ENCODE measurements at regions not wholly inside any gene's neighbourhood (a gene's known extent, or its start where the extent isn't known, plus 50 kb on each side); places are given as distances from the start of the nearest gene placed in this dataset.
A peak's percentile ranks its signal among the peaks of the same experiment; 100 is the strongest.

GRCh38 chr2:206212673-206213513 is 53.2 kb downstream of the EEF1B2 start:
- TF ChIP-seq, protein P1, sequence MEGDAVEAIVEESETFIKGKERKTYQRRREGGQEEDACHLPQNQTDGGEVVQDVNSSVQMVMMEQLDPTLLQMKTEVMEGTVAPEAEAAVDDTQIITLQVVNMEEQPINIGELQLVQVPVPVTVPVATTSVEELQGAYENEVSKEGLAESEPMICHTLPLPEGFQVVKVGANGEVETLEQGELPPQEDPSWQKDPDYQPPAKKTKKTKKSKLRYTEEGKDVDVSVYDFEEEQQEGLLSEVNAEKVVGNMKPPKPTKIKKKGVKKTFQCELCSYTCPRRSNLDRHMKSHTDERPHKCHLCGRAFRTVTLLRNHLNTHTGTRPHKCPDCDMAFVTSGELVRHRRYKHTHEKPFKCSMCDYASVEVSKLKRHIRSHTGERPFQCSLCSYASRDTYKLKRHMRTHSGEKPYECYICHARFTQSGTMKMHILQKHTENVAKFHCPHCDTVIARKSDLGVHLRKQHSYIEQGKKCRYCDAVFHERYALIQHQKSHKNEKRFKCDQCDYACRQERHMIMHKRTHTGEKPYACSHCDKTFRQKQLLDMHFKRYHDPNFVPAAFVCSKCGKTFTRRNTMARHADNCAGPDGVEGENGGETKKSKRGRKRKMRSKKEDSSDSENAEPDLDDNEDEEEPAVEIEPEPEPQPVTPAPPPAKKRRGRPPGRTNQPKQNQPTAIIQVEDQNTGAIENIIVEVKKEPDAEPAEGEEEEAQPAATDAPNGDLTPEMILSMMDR (conservative IDR thresholded peaks at IDR 0.05), result 0 out of 2 replicates have a peak, but pooled peaks have one; percentile 5
- TF ChIP-seq ZFX (IDR thresholded peaks at IDR 0.05), result no peak
- H3K27ac ChIP-seq, result no peak overlapping the region

GRCh38 chr2:206213514-206213845 is 53.8 kb downstream of the EEF1B2 start:
- no peak for TF ChIP-seq ZFX (IDR thresholded peaks at IDR 0.05)
- TF ChIP-seq, protein P1 (conservative IDR thresholded peaks at IDR 0.05), result no peak
- no peak overlapping the region for H3K27ac ChIP-seq

GRCh38 chr2:206217166-206217565 is 57.3 kb upstream of the ZDBF2 start:
- TF ChIP-seq ZFX (IDR thresholded peaks at IDR 0.05), result no peak
- TF ChIP-seq, protein P1 (conservative IDR thresholded peaks at IDR 0.05), result no peak
- H3K27ac ChIP-seq, result no peak overlapping the region

- TF ChIP-seq ZFX (IDR thresholded peaks at IDR 0.05), result no peak
- TF ChIP-seq, protein P1 (conservative IDR thresholded peaks at IDR 0.05), result no peak
- H3K27ac ChIP-seq, result no peak overlapping the region
These were observed 56.7 kb upstream of the ZDBF2 start for GRCh38 chr2:206217743-206218142.

GRCh38 chr2:206218156-206218555 is 56.3 kb upstream of the ZDBF2 start:
- H3K27ac ChIP-seq, result no peak overlapping the region
- TF ChIP-seq, protein P1 (conservative IDR thresholded peaks at IDR 0.05), result no peak
- no peak for TF ChIP-seq ZFX (IDR thresholded peaks at IDR 0.05)

DNA sequence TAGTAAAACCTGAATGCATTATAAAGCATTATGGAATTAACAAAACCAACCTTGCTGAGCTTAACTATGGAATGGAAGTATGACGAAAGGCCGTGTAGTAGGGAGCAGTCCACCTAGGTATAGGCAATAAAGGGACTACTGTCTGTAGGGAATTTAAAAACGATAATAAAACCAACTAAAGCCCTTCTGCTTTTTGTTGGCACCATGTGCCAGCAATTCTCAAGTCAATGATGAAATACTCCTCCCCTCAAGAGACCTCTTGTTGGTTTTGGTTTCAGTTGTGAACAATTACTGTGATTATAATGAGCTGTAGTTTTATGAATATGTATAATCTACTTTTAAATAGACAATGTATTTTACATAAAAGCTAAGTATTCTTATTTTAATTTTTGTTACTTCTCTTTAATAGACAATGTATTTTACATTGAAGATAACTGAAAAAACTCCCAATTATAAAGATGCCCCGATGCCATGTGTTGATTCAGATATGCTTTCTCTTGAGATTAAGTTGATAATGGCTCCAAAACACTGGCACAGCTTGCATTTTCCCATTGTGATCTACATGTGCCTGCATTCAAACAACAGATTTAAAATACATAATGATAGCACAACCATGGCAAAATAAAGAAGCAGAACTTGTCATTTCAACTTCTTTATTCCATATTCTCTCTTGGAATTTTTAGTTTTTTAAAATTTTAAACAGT is 55.5 kb upstream of the ZDBF2 start:
- no peak overlapping the region for H3K27ac ChIP-seq
- TF ChIP-seq ZFX (IDR thresholded peaks at IDR 0.05), result no peak
- TF ChIP-seq, protein P1 (conservative IDR thresholded peaks at IDR 0.05), result no peak

GRCh38 chr2:206219957-206220356 is 54.5 kb upstream of the ZDBF2 start:
- TF ChIP-seq, protein P1 (conservative IDR thresholded peaks at IDR 0.05), result no peak
- TF ChIP-seq ZFX (IDR thresholded peaks at IDR 0.05), result no peak
- no peak overlapping the region for H3K27ac ChIP-seq
